H1 (cell line): ENCODE measurements at regions not wholly inside any gene's neighbourhood (a gene's known extent, or its start where the extent isn't known, plus 50 kb on each side); places are given as distances from the start of the nearest gene placed in this dataset.

Experiments
- CTCF ChIA-PET: fragments of 300-600 bp; sonication (Branson Sonifier 250); formaldehyde crosslinking; loops from one replicate; lab custom pipeline; 2021; ENCODE audit not compliant: partially characterized antibody; lab: Charles Lee
- POLR2A ChIA-PET: fragments of 300-600 bp; sonication (Branson Sonifier 250); formaldehyde crosslinking; loops from one replicate; lab custom pipeline; 2021; ENCODE audit warnings: inconsistent platforms; ENCODE audit not compliant: partially characterized antibody; lab: Charles Lee
- DNase-seq, 2 experiments: peaks; one replicate each; pipeline versions ENCODE4 v3.0.0 to v3.0.0-alpha.2; 2010 to 2022; ENCODE audit warnings: low spot score in 2 of 2, low read depth in 1 of 2, mixed read lengths in 1 of 2
- FAIRE-seq: peaks from 2 replicates; lab custom pipeline; 2011; peaks lifted over from hg19 to GRCh38; lab: Jason Lieb, UNC
- H2AFZ ChIP-seq: 2 replicates; pipeline ENCODE4 v1.8.1; 2012; ENCODE audit warnings: low read length, inconsistent platforms
- H2AK5ac ChIP-seq: 2 replicates; pipeline ENCODE4 v1.6.1; 2013; ENCODE audit warnings: low read depth, low read length
- H2BK120ac ChIP-seq: replicated peaks from 2 replicates; pipeline ENCODE3; 2013; ENCODE audit warnings: low read depth, low read length, inconsistent platforms
- H2BK12ac ChIP-seq: 2 replicates; pipeline ENCODE4 v1.6.1; 2013; ENCODE audit warnings: low read depth, low read length
- H2BK15ac ChIP-seq: 2 replicates; pipeline ENCODE4 v1.6.1; 2013; ENCODE audit warnings: low read length
- H2BK20ac ChIP-seq: 2 replicates; pipeline ENCODE4 v1.6.1; 2013; ENCODE audit warnings: low read length
- H2BK5ac ChIP-seq: 2 replicates; pipeline ENCODE4 v1.6.1; 2013; ENCODE audit warnings: low read depth, low read length
- H3K14ac ChIP-seq: 2 replicates; pipeline ENCODE4 v1.6.1; 2013; ENCODE audit warnings: inconsistent platforms; ENCODE audit not compliant: insufficient read length
- H3K18ac ChIP-seq: 2 replicates; pipeline ENCODE4 v1.6.1; 2013; ENCODE audit warnings: low read length; ENCODE audit errors: extremely low read depth
- H3K23ac ChIP-seq: 2 replicates; pipeline ENCODE4 v1.6.1; 2013; ENCODE audit warnings: inconsistent platforms; ENCODE audit not compliant: insufficient read length
- H3K23me2 ChIP-seq: 2 replicates; pipeline ENCODE4 v1.6.1; 2013; ENCODE audit warnings: low read depth, low read length
- H3K27ac ChIP-seq: 2 replicates; pipeline ENCODE4 v1.6.1; 2011; ENCODE audit warnings: low read depth, low read length, inconsistent platforms
- H3K27me3 ChIP-seq, 4 experiments: replicated peaks in 1 of 4; 1 replicate in 1 of 4; 2 replicates in 3 of 4; pipeline versions ENCODE4 v1.6.1 to v1.8.1; 2011 to 2013; ENCODE audit warnings: low read length in 3 of 4, mild to moderate bottlenecking in 3 of 4, inconsistent platforms in 2 of 4, mixed read lengths in 2 of 4, moderate library complexity in 1 of 4; ENCODE audit not compliant: control insufficient read depth in 3 of 4, insufficient read depth in 3 of 4; ENCODE audit errors: extremely low read depth in 1 of 4
- H3K36me3 ChIP-seq, 4 experiments: 2 replicates each; pipeline versions ENCODE4 v1.6.1 to v1.8.1; 2011 to 2013; ENCODE audit warnings: mild to moderate bottlenecking in 4 of 4, low read length in 3 of 4, moderate library complexity in 2 of 4, control low read depth in 1 of 4, inconsistent platforms in 1 of 4; ENCODE audit not compliant: insufficient read depth in 4 of 4, control insufficient read depth in 2 of 4
- H3K4ac ChIP-seq: replicated peaks from 2 replicates; pipeline ENCODE3; 2013; ENCODE audit warnings: low read length, low read depth, mixed read lengths, inconsistent platforms; ENCODE audit not compliant: insufficient read length
- H3K4me1 ChIP-seq, 4 experiments: replicated peaks in 1 of 4; 1 replicate in 1 of 4; 2 replicates in 3 of 4; pipeline versions ENCODE4 v1.6.1 to v1.8.1; 2011 to 2013; ENCODE audit warnings: low read length in 3 of 4, inconsistent platforms in 2 of 4, mixed read lengths in 1 of 4; ENCODE audit not compliant: insufficient read depth in 4 of 4, control insufficient read depth in 3 of 4
- H3K4me2 ChIP-seq, 2 experiments: 2 replicates each; pipeline versions ENCODE4 v1.6.1 to v1.8.1; 2011 to 2013; ENCODE audit warnings: low read depth in 2 of 2, low read length in 2 of 2, control low read depth in 1 of 2, inconsistent platforms in 1 of 2, mild to moderate bottlenecking in 1 of 2; ENCODE audit not compliant: insufficient read depth in 1 of 2
- H3K4me3 ChIP-seq, 4 experiments: fragments of 200-600, 300-600 bp in 1 of 4; sonication (generic), shearing (Covaris generic), sonication (Bioruptor Twin) in 1 of 4; 2 replicates each; pipeline versions ENCODE4 v1.5.1 to v1.8.1; 2011 to 2016; ENCODE audit warnings: low read length in 4 of 4, low read depth in 3 of 4, control low read depth in 2 of 4, inconsistent platforms in 2 of 4, mild to moderate bottlenecking in 2 of 4, mixed read lengths in 1 of 4, moderate library complexity in 1 of 4; ENCODE audit not compliant: insufficient read depth in 2 of 4; ENCODE audit errors: extremely low read depth in 1 of 4
- H3K56ac ChIP-seq: replicated peaks from 2 replicates; pipeline ENCODE3; 2013; ENCODE audit warnings: low read depth, mild to moderate bottlenecking, mixed read lengths, low read length, inconsistent platforms; ENCODE audit not compliant: insufficient read length
- H3K79me1 ChIP-seq: 2 replicates; pipeline ENCODE4 v1.6.1; 2013; ENCODE audit warnings: low read depth, low read length, control low read depth
- H3K79me2 ChIP-seq, 2 experiments: 2 replicates each; pipeline versions ENCODE4 v1.6.1 to v1.8.1; 2012 to 2013; ENCODE audit warnings: low read length in 2 of 2, mild to moderate bottlenecking in 2 of 2, inconsistent platforms in 1 of 2; ENCODE audit not compliant: insufficient read depth in 2 of 2, control insufficient read depth in 1 of 2
- H3K9ac ChIP-seq, 4 experiments: replicated peaks in 1 of 4; 1 replicate in 1 of 4; 2 replicates in 3 of 4; pipeline versions ENCODE4 v1.6.1 to v1.8.1; 2011 to 2013; ENCODE audit warnings: low read depth in 3 of 4, low read length in 3 of 4, control low read depth in 2 of 4, mild to moderate bottlenecking in 2 of 4, moderate library complexity in 2 of 4, inconsistent platforms in 1 of 4; ENCODE audit errors: extremely low read depth in 1 of 4
- H3K9me3 ChIP-seq, 2 experiments: 2 replicates each; pipeline versions ENCODE4 v1.6.1 to v1.8.1; 2012 to 2013; ENCODE audit warnings: mild to moderate bottlenecking in 2 of 2, moderate library complexity in 2 of 2, control low read depth in 1 of 2, inconsistent platforms in 1 of 2, low read depth in 1 of 2, low read length in 1 of 2, mixed read lengths in 1 of 2; ENCODE audit not compliant: insufficient read depth in 2 of 2
- H4K20me1 ChIP-seq, 2 experiments: replicated peaks in 1 of 2; 2 replicates each; pipeline versions ENCODE3 to v1.8.1; 2011 to 2013; ENCODE audit warnings: inconsistent platforms in 2 of 2, low read length in 2 of 2, mild to moderate bottlenecking in 1 of 2; ENCODE audit not compliant: insufficient read depth in 2 of 2, control insufficient read depth in 1 of 2
- H4K5ac ChIP-seq: 2 replicates; pipeline ENCODE4 v1.6.1; 2013; ENCODE audit warnings: low read length, low read depth, mixed read lengths, inconsistent platforms; ENCODE audit not compliant: insufficient read length
- H4K8ac ChIP-seq: 2 replicates; pipeline ENCODE4 v1.8.0; 2013; ENCODE audit warnings: mild to moderate bottlenecking, moderate library complexity, low read length, inconsistent platforms; ENCODE audit not compliant: insufficient read depth; ENCODE audit errors: extremely low read depth
- H4K91ac ChIP-seq: replicated peaks from 2 replicates; pipeline ENCODE3; 2013; ENCODE audit warnings: low read length, mixed read lengths, inconsistent platforms; ENCODE audit not compliant: insufficient read length
- CBX8 ChIP-seq: fragments of 300-800, 300-1000 bp; sonication (generic); IDR thresholded peaks from 2 replicates; pipeline ENCODE4 v1.7.1; 2016; ENCODE audit warnings: low read depth, low read length, borderline replicate concordance
- CREB1 ChIP-seq: IDR thresholded peaks from 2 replicates; pipeline ENCODE4 v1.6.1; 2012; ENCODE audit warnings: inconsistent platforms
- NRF1 ChIP-seq: IDR thresholded peaks from 2 replicates; pipeline ENCODE4 v1.6.1; 2011; ENCODE audit warnings: mild to moderate bottlenecking, low read depth, low read length, improper control_type of control experiment
- POU5F1 ChIP-seq: IDR thresholded peaks from 2 replicates; pipeline ENCODE4 v1.6.1; 2011; ENCODE audit warnings: low read depth, mild to moderate bottlenecking, low read length, moderate library complexity
- SIX5 ChIP-seq: IDR thresholded peaks from 2 replicates; pipeline ENCODE4 v1.6.1; 2011; ENCODE audit warnings: mild to moderate bottlenecking, low read depth, low read length
- TF ChIP-seq, protein P1 (sequence below): IDR thresholded peaks from 2 replicates; pipeline ENCODE4 v1.6.1; 2012; ENCODE audit warnings: low read length, inconsistent platforms

DNA sequence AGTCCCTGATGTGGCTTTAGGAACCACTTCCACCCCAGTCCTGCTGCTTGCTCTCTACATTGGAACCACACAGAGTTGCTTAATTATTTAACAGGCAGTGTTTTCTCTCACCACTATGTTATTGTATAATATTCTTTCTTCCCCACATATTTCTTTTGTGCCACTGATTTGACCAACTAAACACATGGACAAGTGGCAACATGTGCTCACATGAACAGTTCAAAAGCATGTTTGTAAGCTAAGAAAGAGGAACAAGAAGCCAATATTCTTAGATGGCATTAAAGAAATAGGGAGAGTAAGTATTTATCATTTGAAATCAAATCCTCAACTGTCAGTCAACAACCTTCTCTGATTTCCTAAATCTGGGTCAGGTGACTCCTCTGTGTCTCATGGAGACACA, 409.6 kb downstream of the FBXO15 start:
- H2AFZ ChIP-seq = no peak overlapping the region
- no peaks in the 10 kb centered on the region for H3K79me1 ChIP-seq
- no peak overlapping the region for H4K8ac ChIP-seq
- no peak overlapping the region for H2BK5ac ChIP-seq
- H2BK15ac ChIP-seq = no peak overlapping the region
- no peak overlapping the region for H3K4ac ChIP-seq
- H3K4me1 ChIP-seq = 0 out of 7 replicates have a peak, but pooled peaks cover 0 to 2% (median 0%) of the 10 kb centered on the region in 4 experiments
- no peaks in the 10 kb centered on the region for H3K27me3 ChIP-seq
- no peak overlapping the region for H4K5ac ChIP-seq
- H2BK20ac ChIP-seq = no peak overlapping the region
- H3K79me2 ChIP-seq = no peaks in the 10 kb centered on the region
- ChIA-PET CTCF (interaction anchor here (0.8 kb wide), 1 partner anchor 210 kb away, joined by 3 read pairs; no protein-coding TSS in a partner anchor), POLR2A (no interaction called here)
- no peak for DNase-seq
- H3K36me3 ChIP-seq = no peaks in the 10 kb centered on the region
- H4K91ac ChIP-seq = no peak overlapping the region
- no peak overlapping the region for H2BK12ac ChIP-seq
- no peak overlapping the region for H3K18ac ChIP-seq
- H4K20me1 ChIP-seq = no peaks in the 10 kb centered on the region
- H3K4me3 ChIP-seq = no peak overlapping the region
- H3K9me3 ChIP-seq = no peaks in the 10 kb centered on the region
- H3K23ac ChIP-seq = no peak overlapping the region
- H3K56ac ChIP-seq = no peak overlapping the region
- no peak overlapping the region for H2AK5ac ChIP-seq
- H3K9ac ChIP-seq = no peak overlapping the region
- no peaks in the 10 kb centered on the region for H3K23me2 ChIP-seq
- H2BK120ac ChIP-seq = no peak overlapping the region
- no peak overlapping the region for H3K27ac ChIP-seq
- no peak for FAIRE-seq
- H3K4me2 ChIP-seq = no peak overlapping the region
- H3K14ac ChIP-seq = no peak overlapping the region
- TF ChIP-seq CBX8 = no peak
- TF ChIP-seq SIX5 = no peak
- no peak for TF ChIP-seq NRF1
- TF ChIP-seq, protein P1, sequence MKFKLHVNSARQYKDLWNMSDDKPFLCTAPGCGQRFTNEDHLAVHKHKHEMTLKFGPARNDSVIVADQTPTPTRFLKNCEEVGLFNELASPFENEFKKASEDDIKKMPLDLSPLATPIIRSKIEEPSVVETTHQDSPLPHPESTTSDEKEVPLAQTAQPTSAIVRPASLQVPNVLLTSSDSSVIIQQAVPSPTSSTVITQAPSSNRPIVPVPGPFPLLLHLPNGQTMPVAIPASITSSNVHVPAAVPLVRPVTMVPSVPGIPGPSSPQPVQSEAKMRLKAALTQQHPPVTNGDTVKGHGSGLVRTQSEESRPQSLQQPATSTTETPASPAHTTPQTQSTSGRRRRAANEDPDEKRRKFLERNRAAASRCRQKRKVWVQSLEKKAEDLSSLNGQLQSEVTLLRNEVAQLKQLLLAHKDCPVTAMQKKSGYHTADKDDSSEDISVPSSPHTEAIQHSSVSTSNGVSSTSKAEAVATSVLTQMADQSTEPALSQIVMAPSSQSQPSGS = no peak
- no peak for TF ChIP-seq POU5F1
- TF ChIP-seq CREB1 = no peak
